Fibroblast of lung (primary cell): ENCODE measurements at regions not wholly inside any gene's neighbourhood (a gene's known extent, or its start where the extent isn't known, plus 50 kb on each side); places are given as distances from the start of the nearest gene placed in this dataset.
A peak's percentile ranks its signal among the peaks of the same experiment; 100 is the strongest.

Experiments
- DNase-seq, 2 donors: peaks; one replicate each; pipeline versions ENCODE4 v3.0.0 to v3.0.0-alpha.2; 2010; ENCODE audit warnings: low read depth in 2 of 2
- H2AFZ ChIP-seq: 2 replicates; pipeline ENCODE4 v1.5.1; 2012; ENCODE audit warnings: low read length, control low read depth, inconsistent platforms
- H3K27ac ChIP-seq: 2 replicates; pipeline ENCODE4 v1.5.1; 2011; ENCODE audit warnings: low read length, control low read depth; ENCODE audit not compliant: insufficient read depth
- H3K27me3 ChIP-seq: 2 replicates; pipeline ENCODE4 v1.5.1; 2011; ENCODE audit warnings: mild to moderate bottlenecking, low read length; ENCODE audit not compliant: control insufficient read depth, insufficient read depth
- H3K36me3 ChIP-seq: 2 replicates; pipeline ENCODE4 v1.5.1; 2011; ENCODE audit warnings: low read length; ENCODE audit not compliant: control insufficient read depth, insufficient read depth
- H3K4me1 ChIP-seq: 2 replicates; pipeline ENCODE4 v1.5.1; 2011; ENCODE audit warnings: low read length; ENCODE audit not compliant: control insufficient read depth, insufficient read depth; ENCODE audit errors: extremely low read depth
- H3K4me2 ChIP-seq: 2 replicates; pipeline ENCODE4 v1.5.1; 2011; ENCODE audit warnings: low read length, control low read depth; ENCODE audit not compliant: insufficient read depth; ENCODE audit errors: extremely low read depth
- H3K4me3 ChIP-seq, 4 experiments: fragments of 200-600 bp in 1 of 4; sonication (generic) in 1 of 4; replicated peaks in 1 of 4; 2 replicates each; pipeline ENCODE4 v1.5.1; 2011 to 2016; ENCODE audit warnings: low read length in 4 of 4, low read depth in 3 of 4, mild to moderate bottlenecking in 3 of 4, control low read depth in 2 of 4, inconsistent platforms in 1 of 4, mixed read lengths in 1 of 4; ENCODE audit not compliant: insufficient read depth in 1 of 4; ENCODE audit errors: control extremely low read depth in 1 of 4
- H3K79me2 ChIP-seq: 2 replicates; pipeline ENCODE4 v1.5.1; 2012; ENCODE audit warnings: mild to moderate bottlenecking, low read length, inconsistent platforms; ENCODE audit not compliant: control insufficient read depth, insufficient read depth
- H3K9ac ChIP-seq: 2 replicates; pipeline ENCODE4 v1.5.1; 2011; ENCODE audit warnings: mild to moderate bottlenecking, low read length, control low read depth; ENCODE audit not compliant: insufficient read depth
- H3K9me3 ChIP-seq: 2 replicates; pipeline ENCODE4 v1.5.1; 2012; ENCODE audit warnings: low read depth, low read length; ENCODE audit not compliant: control insufficient read depth, insufficient read depth
- H4K20me1 ChIP-seq: 2 replicates; pipeline ENCODE4 v1.5.1; 2011; ENCODE audit warnings: low read length; ENCODE audit not compliant: control insufficient read depth, insufficient read depth; ENCODE audit errors: extremely low read depth
- EZH2 ChIP-seq: IDR thresholded peaks from 2 replicates; pipeline ENCODE4 v1.5.1; 2012; ENCODE audit warnings: low read length, control low read depth, mild to moderate bottlenecking; ENCODE audit errors: missing control alignments
- TF ChIP-seq, protein P1 (sequence below), 2 donors: IDR thresholded peaks in 1 of 2; conservative IDR thresholded peaks in 1 of 2; 1 replicate in 1 of 2; 2 replicates in 1 of 2; pipeline ENCODE4 v1.5.1; 2011 to 2012; ENCODE audit warnings: low read length in 2 of 2, control low read depth in 1 of 2, inconsistent platforms in 1 of 2, low read depth in 1 of 2, mild to moderate bottlenecking in 1 of 2

DNA sequence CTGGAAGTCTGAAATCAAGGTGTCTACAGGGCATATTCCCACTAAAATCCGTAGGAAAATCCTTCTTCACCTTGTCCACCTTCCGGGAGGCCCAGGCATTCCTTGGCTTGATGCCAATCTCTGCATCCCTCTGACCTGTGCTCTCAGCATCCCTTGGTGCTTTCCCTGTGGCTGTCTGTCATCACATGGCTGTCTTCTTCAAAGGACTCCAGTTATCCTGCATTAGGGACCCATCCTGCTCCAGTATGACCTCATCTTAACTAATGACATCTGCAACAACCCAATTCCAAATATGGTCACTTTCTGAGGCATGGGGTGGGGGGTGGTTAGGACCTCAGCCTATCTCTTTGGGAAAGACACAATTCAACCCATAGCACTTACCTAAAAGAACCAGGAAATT is 423.8 kb downstream of the IRS2 start:
- TF ChIP-seq, protein P1, sequence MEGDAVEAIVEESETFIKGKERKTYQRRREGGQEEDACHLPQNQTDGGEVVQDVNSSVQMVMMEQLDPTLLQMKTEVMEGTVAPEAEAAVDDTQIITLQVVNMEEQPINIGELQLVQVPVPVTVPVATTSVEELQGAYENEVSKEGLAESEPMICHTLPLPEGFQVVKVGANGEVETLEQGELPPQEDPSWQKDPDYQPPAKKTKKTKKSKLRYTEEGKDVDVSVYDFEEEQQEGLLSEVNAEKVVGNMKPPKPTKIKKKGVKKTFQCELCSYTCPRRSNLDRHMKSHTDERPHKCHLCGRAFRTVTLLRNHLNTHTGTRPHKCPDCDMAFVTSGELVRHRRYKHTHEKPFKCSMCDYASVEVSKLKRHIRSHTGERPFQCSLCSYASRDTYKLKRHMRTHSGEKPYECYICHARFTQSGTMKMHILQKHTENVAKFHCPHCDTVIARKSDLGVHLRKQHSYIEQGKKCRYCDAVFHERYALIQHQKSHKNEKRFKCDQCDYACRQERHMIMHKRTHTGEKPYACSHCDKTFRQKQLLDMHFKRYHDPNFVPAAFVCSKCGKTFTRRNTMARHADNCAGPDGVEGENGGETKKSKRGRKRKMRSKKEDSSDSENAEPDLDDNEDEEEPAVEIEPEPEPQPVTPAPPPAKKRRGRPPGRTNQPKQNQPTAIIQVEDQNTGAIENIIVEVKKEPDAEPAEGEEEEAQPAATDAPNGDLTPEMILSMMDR (conservative IDR thresholded peaks at IDR 0.05 in 1 of 2, IDR thresholded peaks at IDR 0.05 in 1 of 2; ENCODE audit: low read depth in 1 of 2, low read length in 2 of 2): no peak
- TF ChIP-seq EZH2: no peak

DNA sequence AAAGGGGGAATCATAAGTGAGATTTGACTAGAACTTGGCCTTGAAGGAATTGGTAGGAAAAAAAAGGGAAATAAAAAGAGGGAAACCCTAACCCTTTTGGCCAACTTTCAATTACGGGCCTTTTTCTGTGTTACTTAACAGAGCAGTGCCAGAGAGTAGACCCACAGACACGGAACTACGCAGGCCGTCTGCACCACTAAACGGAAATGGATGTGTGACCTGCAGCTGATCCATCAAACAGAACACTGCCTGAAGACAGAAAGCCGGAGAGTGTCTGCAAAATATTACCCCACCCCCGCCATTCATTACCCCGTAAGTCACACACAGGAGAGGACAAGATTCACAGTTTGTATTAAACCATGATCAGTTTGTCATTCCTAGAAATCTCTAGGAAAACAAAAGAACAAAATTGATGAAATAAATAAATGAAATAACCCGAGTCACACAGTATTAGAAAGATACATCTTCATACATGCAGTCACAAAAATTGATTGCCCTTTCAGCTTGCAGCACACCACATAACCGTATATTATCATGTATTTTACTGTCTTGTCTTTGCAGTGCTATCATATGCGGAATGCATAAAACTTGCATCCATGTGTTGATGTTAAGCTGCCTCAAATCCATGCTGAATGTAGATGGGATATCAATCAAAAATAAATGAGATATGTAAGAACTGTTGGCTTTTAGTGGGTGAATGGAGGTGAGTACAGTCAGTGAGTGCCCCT is 424.7 kb downstream of the IRS2 start:
- no peaks in the 10 kb centered on the region for H3K36me3 ChIP-seq
- no peak for DNase-seq
- H3K9me3 ChIP-seq: no peaks in the 10 kb centered on the region
- H3K4me3 ChIP-seq: no peak overlapping the region
- H3K4me1 ChIP-seq: no peaks in the 10 kb centered on the region
- no peaks in the 10 kb centered on the region for H3K79me2 ChIP-seq
- TF ChIP-seq, protein P1 (conservative IDR thresholded peaks at IDR 0.05 in 1 of 2, IDR thresholded peaks at IDR 0.05 in 1 of 2; ENCODE audit: low read depth in 1 of 2, low read length in 2 of 2): no peak
- TF ChIP-seq EZH2: no peak
- no peak overlapping the region for H2AFZ ChIP-seq
- no peak overlapping the region for H3K27ac ChIP-seq
- H4K20me1 ChIP-seq: no peaks in the 10 kb centered on the region
- no peaks in the 10 kb centered on the region for H3K27me3 ChIP-seq
- H3K4me2 ChIP-seq: no peak overlapping the region
- no peak overlapping the region for H3K9ac ChIP-seq

More for the DNA sequence above, 423.8 kb downstream of the IRS2 start:
- Histone ChIP-seq H3K27me3 (no peaks in the 10 kb centered on the region), H3K4me1 (no peaks in the 10 kb centered on the region), H3K4me3 (no peak overlapping the region), H3K36me3 (no peaks in the 10 kb centered on the region), H3K79me2 (no peaks in the 10 kb centered on the region), H3K9ac (no peak overlapping the region), H3K9me3 (no peaks in the 10 kb centered on the region), H3K27ac (no peak overlapping the region), H2AFZ (no peak overlapping the region), H3K4me2 (no peak overlapping the region), H4K20me1 (no peaks in the 10 kb centered on the region)
- no peak for DNase-seq

DNA sequence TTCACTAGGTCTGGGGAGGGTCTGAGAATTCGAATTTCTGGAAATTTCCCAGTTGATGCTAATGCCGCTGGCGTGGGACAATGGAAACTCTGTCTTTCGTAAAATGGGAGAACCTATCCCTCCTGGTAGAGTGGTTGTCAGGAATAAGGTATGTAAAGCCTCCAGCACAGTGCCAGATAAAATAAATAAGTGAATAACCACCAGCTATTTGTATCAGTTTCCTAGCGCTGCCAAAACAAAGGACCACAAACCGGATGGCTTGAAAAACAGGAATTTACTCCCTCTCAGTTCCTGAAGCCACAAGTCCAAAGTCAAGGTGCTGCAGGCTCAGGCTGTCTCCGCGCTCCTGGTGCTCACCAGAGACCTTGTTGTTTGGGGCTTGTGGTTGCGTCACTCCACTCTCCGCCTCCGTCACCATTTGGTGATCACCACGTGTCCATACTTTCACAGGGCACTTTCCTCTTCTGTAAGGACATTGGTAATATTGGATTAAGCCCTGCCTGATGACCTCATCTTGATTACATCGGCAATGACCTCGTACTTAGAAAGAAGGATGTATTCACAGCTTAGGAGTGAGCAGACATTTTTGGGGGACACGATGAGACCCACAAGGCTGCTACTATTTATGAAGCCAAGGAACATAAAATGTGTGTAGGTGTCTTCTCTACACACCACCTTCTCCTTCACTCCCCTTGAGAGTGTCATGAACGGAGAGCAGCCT is 428.5 kb downstream of the IRS2 start:
- DNase-seq: peak in 1 of 2 donors; percentile 98
- no peaks in the 10 kb centered on the region for H3K36me3 ChIP-seq
- H3K4me2 ChIP-seq: no peak overlapping the region
- no peaks in the 10 kb centered on the region for H4K20me1 ChIP-seq
- no peak overlapping the region for H3K27ac ChIP-seq
- H3K79me2 ChIP-seq: no peaks in the 10 kb centered on the region
- H3K4me3 ChIP-seq: no peak overlapping the region
- H3K9ac ChIP-seq: no peak overlapping the region
- H3K9me3 ChIP-seq: no peaks in the 10 kb centered on the region
- no peak overlapping the region for H2AFZ ChIP-seq
- H3K27me3 ChIP-seq: no peaks in the 10 kb centered on the region
- no peaks in the 10 kb centered on the region for H3K4me1 ChIP-seq
- TF ChIP-seq, protein P1 (conservative IDR thresholded peaks at IDR 0.05 in 1 of 2, IDR thresholded peaks at IDR 0.05 in 1 of 2; ENCODE audit: low read depth in 1 of 2, low read length in 2 of 2): no peak
- no peak for TF ChIP-seq EZH2
